Nephron progenitor cell (in vitro differentiated cells): ENCODE measurements at regions not wholly inside any gene's neighbourhood (a gene's known extent, or its start where the extent isn't known, plus 50 kb on each side); places are given as distances from the start of the nearest gene placed in this dataset.
A peak's percentile ranks its signal among the peaks of the same experiment; 100 is the strongest.

ENCODE experiments used
- DNase-seq: peaks from one replicate; pipeline ENCODE4 v3.0.0; 2021
- H3K27ac Mint-ChIP-seq: 2 replicates; pipeline ENCODE4 v1.8.0; 2021; ENCODE audit warnings: mild to moderate bottlenecking, moderate library complexity, mixed read lengths
- H3K27me3 Mint-ChIP-seq: 2 replicates; pipeline ENCODE4 v1.8.0; 2021; ENCODE audit warnings: mild to moderate bottlenecking, low read depth, mixed read lengths; ENCODE audit not compliant: poor library complexity
- H3K36me3 Mint-ChIP-seq: 2 replicates; pipeline ENCODE4 v1.8.0; 2021; ENCODE audit warnings: low read depth, mixed read lengths
- H3K4me1 Mint-ChIP-seq: 2 replicates; pipeline ENCODE4 v1.8.0; 2021; ENCODE audit warnings: mixed read lengths
- H3K4me3 Mint-ChIP-seq: 2 replicates; pipeline ENCODE4 v1.8.0; 2021; ENCODE audit warnings: mild to moderate bottlenecking, moderate library complexity, mixed read lengths
- H3K9me3 Mint-ChIP-seq: 2 replicates; pipeline ENCODE4 v1.8.0; 2021; ENCODE audit warnings: mild to moderate bottlenecking, moderate library complexity, mixed read lengths
- CTCF ChIP-seq: fragments of 200-600 bp; sonication (generic); IDR thresholded peaks from 2 replicates; pipeline ENCODE4 v1.5.0; 2021; ENCODE audit warnings: antibody characterized with exemption

DNA sequence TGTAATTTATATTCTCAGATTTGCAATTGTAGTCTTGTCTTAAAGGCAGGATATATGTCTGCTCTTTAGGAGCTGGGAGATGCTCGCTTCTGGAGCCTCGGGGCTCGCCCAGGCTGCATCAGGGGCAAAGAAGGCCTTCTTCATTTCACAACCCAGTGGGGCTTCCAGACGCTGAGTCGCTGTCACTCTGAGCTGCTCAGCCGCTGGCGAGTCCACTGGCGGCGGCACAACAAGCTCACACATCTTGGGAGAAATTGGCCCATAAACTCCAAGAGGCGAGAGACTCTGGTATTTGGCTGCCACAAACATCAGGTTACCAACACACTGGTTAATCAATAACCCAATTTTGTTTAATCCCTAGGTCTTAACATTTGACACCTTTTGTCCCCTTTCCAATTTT is 216.6 kb downstream of the ATG4C start:
- H3K36me3 Mint-ChIP-seq: no peaks in the 10 kb centered on the region
- peaks cover 42% of the 10 kb centered on the region for H3K4me1 Mint-ChIP-seq
- H3K4me3 Mint-ChIP-seq: no peak overlapping the region
- H3K27ac Mint-ChIP-seq: no peak overlapping the region
- H3K9me3 Mint-ChIP-seq: no peaks in the 10 kb centered on the region
- peaks cover 2% of the 10 kb centered on the region for H3K27me3 Mint-ChIP-seq
- TF ChIP-seq CTCF: no peak
- DNase-seq: peak; percentile 28

GRCh38 chr1:63004868-63005267 is 220.9 kb downstream of the ATG4C start:
- H3K27me3 Mint-ChIP-seq: peaks cover 2% of the 10 kb centered on the region
- H3K4me1 Mint-ChIP-seq: peaks cover 28% of the 10 kb centered on the region
- DNase-seq: no peak

GRCh38 chr1:63005812-63006211 is 221.9 kb downstream of the ATG4C start:
- H3K27ac Mint-ChIP-seq: no peak overlapping the region
- peaks cover 22% of the 10 kb centered on the region for H3K4me1 Mint-ChIP-seq
- TF ChIP-seq CTCF: no peak
- H3K27me3 Mint-ChIP-seq: peaks cover 2% of the 10 kb centered on the region
- no peaks in the 10 kb centered on the region for H3K9me3 Mint-ChIP-seq
- no peak overlapping the region for H3K4me3 Mint-ChIP-seq
- no peaks in the 10 kb centered on the region for H3K36me3 Mint-ChIP-seq
- DNase-seq: no peak

More at GRCh38 chr1:63004868-63005267, 220.9 kb downstream of the ATG4C start:
- no peaks in the 10 kb centered on the region for H3K9me3 Mint-ChIP-seq
- H3K4me3 Mint-ChIP-seq: no peak overlapping the region
- peak; percentile 22 for TF ChIP-seq CTCF
- H3K27ac Mint-ChIP-seq: no peak overlapping the region
- no peaks in the 10 kb centered on the region for H3K36me3 Mint-ChIP-seq

- Mint-ChIP-seq H3K9me3 (no peaks in the 10 kb centered on the region), H3K27me3 (peaks cover under 1% of the 10 kb centered on the region)
Measured at GRCh38 chr1:63009421-63009820, 225.5 kb downstream of the ATG4C start.

DNA sequence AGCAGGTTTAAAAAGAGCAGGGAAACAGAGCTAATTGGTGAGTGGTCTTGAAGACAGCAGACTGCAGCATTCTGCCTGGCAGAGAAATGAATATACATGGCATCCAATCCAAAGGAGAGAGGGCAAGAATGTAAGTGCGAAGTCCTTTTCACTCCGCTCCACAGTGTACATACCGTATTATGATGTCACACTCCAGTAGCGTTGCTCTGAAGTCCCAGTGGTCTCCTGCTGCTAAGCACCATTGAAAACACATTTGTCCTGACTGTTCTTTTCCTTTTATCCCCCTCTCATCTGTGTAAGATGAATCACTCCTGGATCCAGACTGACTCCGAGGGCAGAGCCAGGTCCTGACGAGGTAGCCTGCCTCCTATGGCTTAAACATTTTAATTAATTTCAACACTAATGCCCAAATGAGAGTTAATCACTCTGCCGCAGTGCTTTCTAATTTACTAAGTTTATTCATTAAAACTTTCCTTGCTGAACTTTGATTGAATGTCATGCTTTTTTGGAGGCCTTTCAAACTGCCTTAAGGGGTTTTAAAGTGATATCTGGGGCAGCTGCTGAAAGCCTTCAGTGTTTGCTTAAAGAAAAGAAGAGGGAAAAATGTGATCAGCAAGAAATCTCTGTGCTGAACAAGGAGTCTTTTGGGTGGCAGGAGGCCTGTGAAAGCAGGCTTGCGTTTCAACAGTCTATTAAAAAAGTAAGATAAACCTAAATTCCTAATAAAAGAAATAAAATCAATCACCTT is 227.2 kb downstream of the ATG4C start:
- no peak overlapping the region for H3K4me3 Mint-ChIP-seq
- H3K9me3 Mint-ChIP-seq: no peaks in the 10 kb centered on the region
- H3K36me3 Mint-ChIP-seq: no peaks in the 10 kb centered on the region

More at GRCh38 chr1:63009421-63009820, 225.5 kb downstream of the ATG4C start:
- Mint-ChIP-seq H3K4me1 (peaks cover 32% of the 10 kb centered on the region), H3K4me3 (no peak overlapping the region), H3K36me3 (no peaks in the 10 kb centered on the region), H3K27ac (no peak overlapping the region)
- no peak for DNase-seq
- no peak for TF ChIP-seq CTCF

More for the DNA sequence above, 227.2 kb downstream of the ATG4C start:
- H3K27me3 Mint-ChIP-seq: no peaks in the 10 kb centered on the region
- DNase-seq: no peak
- H3K4me1 Mint-ChIP-seq: peaks cover 32% of the 10 kb centered on the region
- no peak for TF ChIP-seq CTCF
- H3K27ac Mint-ChIP-seq: peak overlapping the region; percentile 9
